ENCODE measurements at regions not wholly inside any gene's neighbourhood (a gene's known extent, or its start where the extent isn't known, plus 50 kb on each side); places are given as distances from the start of the nearest gene placed in this dataset.

GRCh38 chr14:34219661-34220377, 242.2 kb downstream of the SPTSSA start:
- no peak for DNase-seq

- DNase-seq = no peak
These were observed 243.2 kb downstream of the SPTSSA start for GRCh38 chr14:34218881-34219280.

DNA sequence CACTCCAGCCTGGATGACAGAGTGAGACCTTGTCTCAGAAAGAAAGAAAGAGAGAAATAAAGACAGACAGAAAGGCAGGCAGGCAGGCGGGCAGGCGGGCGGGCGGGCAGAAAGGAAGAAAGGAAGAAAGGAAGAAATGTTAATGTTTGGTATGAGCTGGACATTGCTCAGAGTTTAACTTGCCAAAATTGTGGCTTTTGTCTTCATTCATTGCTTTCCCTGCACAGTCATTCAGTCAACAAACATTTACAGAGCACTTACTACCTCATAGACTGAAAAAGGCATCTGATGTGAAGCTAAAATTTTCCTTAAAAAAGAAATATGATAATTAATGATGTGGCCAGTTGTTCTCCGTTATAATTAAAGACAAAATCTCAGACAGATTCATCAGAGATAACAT, 247.1 kb downstream of the SPTSSA start:
- no peak for DNase-seq

DNA sequence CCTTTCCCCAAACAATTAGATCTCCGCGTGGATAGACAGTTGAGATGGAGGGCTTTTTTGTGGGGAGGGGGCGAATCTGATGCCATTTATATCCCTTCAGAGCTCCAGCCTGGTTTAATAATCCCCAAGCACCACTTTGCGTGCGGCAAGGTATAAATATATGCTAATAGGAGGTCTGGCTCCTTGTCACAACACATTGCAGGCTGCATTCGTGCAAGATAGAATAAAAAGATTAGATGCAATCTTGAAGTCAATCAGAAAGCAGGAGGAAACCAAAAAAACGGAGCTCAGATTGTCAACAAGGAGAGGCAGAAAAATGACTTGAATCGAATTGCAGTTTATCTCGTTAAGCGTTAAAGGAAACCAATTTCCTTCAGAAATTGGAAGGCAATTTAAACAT, 248.7 kb downstream of the SPTSSA start:
- DNase-seq = no peak

DNA sequence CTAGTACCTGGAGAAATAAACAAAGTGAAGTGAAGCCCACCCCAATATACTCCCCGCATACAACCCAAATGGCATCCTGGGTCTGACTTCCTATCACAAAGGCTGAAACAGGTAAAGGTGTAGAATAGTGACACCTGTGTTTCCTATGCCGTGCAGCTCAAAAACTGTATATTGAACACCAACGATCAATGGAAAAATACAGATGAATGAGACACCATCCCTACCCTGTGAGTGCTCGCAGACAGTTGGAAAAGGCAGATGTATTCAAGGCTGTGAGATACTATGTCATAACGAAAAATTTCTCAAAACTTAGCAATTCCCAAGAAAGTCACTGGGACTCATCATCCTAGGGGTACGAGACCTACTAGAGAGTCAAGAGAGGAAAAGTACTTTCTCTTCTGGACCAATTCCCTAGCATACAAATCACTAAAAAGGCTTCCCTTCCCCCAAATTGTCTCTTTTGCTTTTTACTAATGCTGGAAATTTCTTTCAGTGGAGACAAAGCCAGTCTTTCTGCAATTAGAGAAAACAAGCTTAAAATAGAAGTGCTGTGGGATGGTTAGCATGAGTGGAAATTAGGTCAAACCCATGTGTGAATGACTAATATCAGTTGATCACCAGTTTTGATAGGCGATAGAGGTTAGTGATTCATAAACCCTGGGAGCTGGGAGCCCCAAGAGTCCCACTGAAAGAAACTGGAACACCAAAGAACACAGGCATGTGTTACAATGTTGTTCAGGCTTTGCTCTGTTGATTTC, 249.7 kb downstream of the SPTSSA start:
- DNase-seq = peak in 1 of 56 donors; percentile 8

GRCh38 chr14:34211732-34212131, 250.3 kb downstream of the SPTSSA start:
- DNase-seq = no peak

GRCh38 chr14:34208532-34208931, 253.5 kb downstream of the SPTSSA start:
- no peak for DNase-seq

- DNase-seq = no peak
These were observed 254.9 kb upstream of the EGLN3 start for GRCh38 chr14:34205799-34206198.

GRCh38 chr14:34204774-34205173, 253.9 kb upstream of the EGLN3 start:
- DNase-seq = no peak

DNA sequence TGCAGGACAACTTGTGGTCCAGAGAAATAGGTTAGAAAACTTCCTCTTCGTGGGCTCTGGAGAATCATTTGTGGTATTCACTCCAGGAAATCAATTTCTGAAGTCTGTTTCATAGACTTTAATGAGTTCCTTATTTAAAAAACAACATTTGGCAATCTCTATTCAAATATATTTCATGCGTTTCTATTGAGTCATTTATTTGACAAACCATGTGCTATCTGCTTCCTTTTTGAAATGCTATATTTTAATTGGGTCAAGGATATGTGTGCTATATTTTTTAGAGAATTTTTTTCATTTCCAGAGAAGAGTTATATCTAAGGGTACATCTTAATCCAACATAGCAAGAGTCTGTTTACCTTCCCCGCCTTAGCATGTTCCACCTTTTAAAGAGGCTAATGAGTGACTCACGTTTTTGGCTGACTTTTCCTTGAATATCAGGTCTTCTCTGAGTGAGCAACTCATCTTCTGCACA, 252.4 kb upstream of the EGLN3 start:
- DNase-seq = peak in 1 of 56 donors; percentile 7

- no peak for DNase-seq
These were observed 251.2 kb upstream of the EGLN3 start for GRCh38 chr14:34201909-34202637.

- DNase-seq = no peak
These were observed 248.7 kb upstream of the EGLN3 start for GRCh38 chr14:34199585-34199984.

- DNase-seq = no peak
These were observed 247.2 kb upstream of the EGLN3 start for GRCh38 chr14:34198096-34198495.

GRCh38 chr14:34195964-34196363, 245.1 kb upstream of the EGLN3 start:
- no peak for DNase-seq

DNA sequence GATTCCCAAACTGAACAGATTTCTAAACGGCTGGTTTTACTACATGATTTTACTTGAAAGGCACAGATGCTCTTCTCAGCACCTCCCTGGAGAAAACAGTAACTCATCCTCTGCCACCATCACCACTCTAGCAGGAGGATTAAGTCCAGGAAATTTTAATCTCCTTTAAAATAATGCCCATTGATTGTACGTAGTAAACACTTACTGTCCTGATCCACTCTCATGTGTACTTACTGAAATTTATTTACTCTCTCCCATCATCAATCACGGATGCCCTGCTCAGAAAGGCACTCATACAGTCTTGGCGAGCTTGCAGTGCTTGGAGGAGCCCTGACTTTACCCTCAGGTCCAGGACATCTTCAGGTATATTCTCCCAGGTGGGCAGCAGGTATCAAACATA, 239.8 kb upstream of the EGLN3 start:
- no peak for DNase-seq

DNA sequence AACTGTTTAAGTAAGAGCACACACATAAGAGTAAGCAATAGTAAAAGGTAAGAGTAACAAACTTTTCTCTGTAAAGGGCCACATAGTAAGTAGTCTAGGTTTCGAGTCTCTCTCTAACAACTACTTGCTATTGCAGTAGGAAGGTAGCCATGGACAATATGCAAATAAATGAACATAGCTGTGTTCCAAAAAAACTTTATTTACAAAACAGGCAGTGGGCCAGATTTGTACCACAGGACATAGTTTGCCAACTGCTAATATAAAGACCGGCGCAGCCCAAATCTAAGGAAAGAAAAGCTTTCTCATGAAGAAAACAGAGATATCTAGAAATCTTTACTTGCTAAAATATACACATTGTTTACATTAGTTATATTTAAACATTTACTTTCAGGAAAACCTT, 239.0 kb upstream of the EGLN3 start:
- DNase-seq = no peak

DNA sequence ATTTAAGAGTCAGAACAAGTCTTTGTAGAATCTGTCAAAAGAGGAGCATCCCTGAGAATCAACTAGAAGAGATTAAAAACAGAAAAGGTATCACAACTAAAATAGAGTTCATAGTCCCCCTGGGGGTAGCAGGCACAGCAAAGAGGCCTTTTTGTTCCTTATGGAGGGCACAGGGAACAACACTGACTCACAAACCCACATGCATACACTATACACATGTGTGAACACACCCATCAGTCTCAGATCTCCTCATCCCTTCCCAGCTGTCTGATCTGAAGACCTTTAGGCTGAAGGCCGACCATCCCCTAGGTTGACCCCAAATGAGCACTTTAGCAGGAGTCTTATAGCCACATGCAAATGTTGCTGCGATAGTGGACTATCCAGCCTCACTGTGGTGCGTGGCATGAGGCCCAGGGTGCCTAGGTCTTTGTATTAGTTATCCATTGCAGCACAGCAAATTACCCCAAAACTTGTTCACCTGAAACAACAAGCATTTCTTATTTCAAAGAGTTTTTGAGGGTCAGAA, 236.7 kb upstream of the EGLN3 start:
- no peak for DNase-seq

- DNase-seq = no peak
These were observed 236.2 kb upstream of the EGLN3 start for GRCh38 chr14:34187061-34187460.

DNA sequence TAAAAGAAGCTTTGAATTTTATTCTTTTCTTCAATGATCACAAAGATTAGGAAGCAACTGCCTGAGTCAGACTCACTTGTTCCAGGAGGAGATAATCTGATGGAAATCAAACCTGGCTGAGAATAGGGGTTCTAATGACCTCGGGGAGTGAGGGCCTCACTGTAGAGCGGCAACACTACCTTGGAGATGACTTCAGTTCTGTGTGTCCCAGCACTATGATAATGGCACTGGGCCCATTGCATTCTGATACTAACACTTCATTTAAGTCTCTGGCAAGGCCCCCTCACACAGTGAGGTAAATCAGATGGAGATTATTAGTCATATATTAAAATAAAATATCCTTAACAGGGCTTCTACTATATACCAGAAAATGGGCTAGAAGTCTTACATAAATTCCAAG, 233.3 kb upstream of the EGLN3 start:
- no peak for DNase-seq

DNA sequence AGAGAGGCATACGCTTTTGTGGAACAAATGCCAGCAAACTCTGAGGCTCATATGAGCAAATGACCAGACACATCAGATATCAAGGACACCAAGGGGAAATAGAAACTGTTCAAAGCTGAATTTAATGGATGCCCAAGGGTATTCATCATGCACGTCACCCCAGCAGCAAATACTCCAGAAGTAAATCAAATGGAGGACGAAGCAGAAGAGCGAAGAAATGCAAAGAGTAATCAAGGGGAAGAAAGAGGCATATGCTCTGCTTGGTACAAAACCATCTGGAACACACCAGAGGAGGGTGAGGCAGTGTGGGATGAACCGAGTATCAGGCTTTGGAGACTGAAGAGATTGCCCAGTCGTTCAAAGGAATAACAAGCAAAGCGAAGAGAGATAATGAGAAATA, 232.6 kb upstream of the EGLN3 start:
- no peak for DNase-seq

DNA sequence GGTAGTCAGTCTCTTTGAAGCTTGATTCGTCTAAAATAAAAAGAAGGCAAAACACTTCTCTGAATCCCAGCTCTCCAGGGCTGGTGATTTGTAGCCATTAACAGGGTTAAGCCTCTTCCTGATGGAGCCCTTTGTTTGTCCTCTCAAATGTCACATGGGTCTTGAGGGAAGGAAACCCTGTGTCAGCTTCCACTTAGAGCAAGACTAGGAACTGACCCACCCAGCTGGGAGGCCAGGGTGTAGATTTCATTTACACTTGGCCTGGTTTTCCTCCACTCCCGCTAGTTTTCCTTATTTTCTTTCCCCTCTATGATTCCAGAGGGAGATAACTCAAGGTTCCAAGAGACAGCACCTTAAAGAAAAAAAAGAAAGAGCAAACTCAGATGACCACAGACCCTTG, 230.5 kb upstream of the EGLN3 start:
- no peak for DNase-seq

GRCh38 chr14:34180869-34181268, 230.0 kb upstream of the EGLN3 start:
- no peak for DNase-seq
